ENCODE measurements at regions not wholly inside any gene's neighbourhood (a gene's known extent, or its start where the extent isn't known, plus 50 kb on each side); places are given as distances from the start of the nearest gene placed in this dataset.
A peak's percentile ranks its signal among the peaks of the same experiment; 100 is the strongest.
"Not testable (repeated sequence)": the region's sequence is repeated elsewhere in the genome, so short reads cannot be mapped to it uniquely, and the experiment has no call there.

DNA sequence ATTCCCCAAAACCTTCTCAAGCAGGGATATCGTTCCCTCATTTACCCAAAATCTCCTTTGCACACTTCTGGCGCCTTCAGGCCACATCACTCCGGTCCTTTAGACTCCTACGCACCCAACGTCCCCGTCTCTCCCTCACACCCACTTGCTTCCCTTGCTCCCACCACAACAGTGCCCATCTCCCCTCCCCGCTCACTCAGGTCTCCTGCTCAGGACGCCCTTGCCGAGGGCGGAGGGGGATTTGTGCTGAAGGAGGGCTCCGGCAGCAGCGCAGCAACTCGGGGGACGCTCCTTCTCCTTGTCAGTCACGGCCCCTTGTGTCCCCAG is 71.6 kb downstream of the PCMTD2 start:
- intact Hi-C loops (cut with DNase I; ENCODE audit: low total_unique reads); H3K4me3 ChIP-seq; H3K27ac ChIP-seq; H3K36me3 ChIP-seq; H3K4me1 ChIP-seq; H3K9me3 ChIP-seq: not testable (repeated sequence)
- DNase-seq = peak in 1 of 2 donors; percentile 3
- WGBS, 5 donors = 11 to 32% (median 26%) methylated on average over 6 to 14 of the region's 15 CpGs
- H3K27me3 ChIP-seq = peaks cover 0 to 37% (median 6%) of the 10 kb centered on the region in 3 donors

DNA sequence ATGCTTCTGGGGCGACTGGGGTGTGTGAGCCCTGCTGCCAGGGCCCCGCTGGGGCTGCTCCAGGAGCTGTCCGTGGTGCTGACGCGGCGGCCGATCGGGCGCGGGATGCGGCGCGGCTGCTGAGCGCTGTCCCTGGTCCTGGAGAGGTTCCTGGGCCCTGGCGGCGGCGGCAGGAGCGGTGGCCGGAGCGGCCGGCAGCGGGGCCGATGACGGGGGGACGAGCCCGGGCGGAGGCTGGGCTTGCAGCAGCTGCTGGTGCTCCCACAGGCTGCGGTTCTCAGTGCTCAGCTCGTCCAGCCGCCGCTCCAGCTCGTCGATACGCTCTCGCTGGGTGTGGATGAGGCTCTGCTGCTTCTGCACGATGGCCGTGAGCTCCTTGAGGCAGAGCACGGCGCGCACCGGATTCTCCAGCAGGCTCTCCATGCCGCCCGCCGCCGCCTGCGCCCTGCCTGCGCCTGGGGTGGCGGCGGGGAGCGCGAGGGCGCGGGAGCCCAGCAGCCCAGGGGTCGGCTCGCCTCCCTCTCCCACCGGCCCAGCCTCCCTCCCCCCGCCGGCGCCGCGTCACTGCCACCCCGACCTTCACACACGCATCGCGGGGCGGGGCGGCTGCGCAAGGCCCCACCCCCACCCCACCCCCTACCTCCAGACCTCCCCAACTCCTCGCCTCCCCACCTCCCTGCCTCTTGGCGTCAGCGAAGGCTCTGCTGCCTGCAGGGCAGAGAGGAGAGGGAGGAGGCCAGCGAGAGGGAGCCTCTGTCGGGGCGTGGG is 72.2 kb downstream of the PCMTD2 start:
- H3K27ac ChIP-seq; H3K9me3 ChIP-seq; H3K4me3 ChIP-seq; intact Hi-C loops (cut with DNase I; ENCODE audit: low total_unique reads); H3K4me1 ChIP-seq; H3K36me3 ChIP-seq: not testable (repeated sequence)
- H3K27me3 ChIP-seq = peaks cover 0 to 42% (median 6%) of the 10 kb centered on the region in 3 donors
- DNase-seq = peak in 1 of 2 donors; percentile 56
- WGBS, 5 donors = 0 to 5% (median 3%) methylated on average over 1 to 42 of the region's 74 CpGs

DNA sequence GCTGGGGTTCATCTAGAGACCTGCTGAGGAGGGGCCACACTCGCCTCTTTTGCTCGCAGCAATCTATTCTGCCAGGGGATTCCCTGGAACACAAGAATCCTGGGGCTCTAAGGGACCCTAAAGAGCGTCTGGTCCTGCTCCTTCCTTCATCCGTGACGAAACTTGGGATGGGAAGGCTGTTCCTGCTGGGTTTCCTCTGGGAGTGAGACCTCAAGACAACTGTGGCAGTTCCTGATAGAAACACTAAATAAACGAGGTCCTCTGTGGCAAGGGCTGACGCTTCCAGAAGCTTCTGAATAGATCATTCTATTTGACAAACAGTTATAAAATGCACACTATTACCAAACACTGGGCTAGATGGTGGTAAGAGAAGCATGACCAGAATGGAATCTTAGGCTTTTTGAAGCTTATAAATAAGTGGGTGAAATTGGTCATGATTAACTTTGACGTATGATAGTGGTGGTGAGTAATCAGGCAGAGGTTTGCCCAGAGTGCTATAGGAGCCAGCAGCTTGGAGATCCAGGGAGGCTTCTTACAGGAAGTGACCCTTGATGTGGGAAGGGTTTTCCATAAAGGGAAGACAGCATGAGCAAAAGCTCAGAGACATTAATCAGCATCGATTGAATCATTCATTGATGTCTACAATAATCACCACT is 73.2 kb downstream of the PCMTD2 start:
- DNase-seq; H3K4me3 ChIP-seq; intact Hi-C loops (cut with DNase I; ENCODE audit: low total_unique reads); H3K27ac ChIP-seq; H3K36me3 ChIP-seq; H3K4me1 ChIP-seq: not testable (repeated sequence)
- Histone ChIP-seq H3K27me3 (peaks cover 0 to 44% (median 6%) of the 10 kb centered on the region in 3 donors), H3K9me3 (peaks cover 0 to 17% (median 6%) of the 10 kb centered on the region in 4 donors)
- WGBS, 5 donors = 36 to 47% (median 42%) methylated on average over 7 to 9 of the region's 9 CpGs

DNA sequence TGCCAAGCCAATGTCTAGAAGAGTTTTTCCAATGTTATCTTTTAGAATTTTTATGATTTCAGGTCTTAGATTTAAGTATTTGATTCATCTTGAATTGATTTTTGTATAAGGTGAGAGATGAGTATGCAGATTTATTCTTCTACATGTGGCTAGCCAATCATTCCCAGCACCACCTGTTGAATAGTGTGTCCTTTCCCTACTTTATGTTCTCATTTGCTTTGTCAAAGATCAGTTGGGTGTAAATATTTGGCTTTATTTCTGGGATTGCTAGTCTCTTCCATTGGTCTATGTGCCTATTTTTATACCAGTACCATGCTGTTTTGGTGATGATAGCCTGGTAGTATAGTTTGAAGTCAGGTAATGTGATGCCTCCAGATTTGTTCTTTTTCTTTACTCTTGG is 77.1 kb downstream of the PCMTD2 start:
- H3K27ac ChIP-seq; H3K4me3 ChIP-seq; H3K36me3 ChIP-seq; H3K4me1 ChIP-seq; intact Hi-C loops (cut with DNase I; ENCODE audit: low total_unique reads); DNase-seq: not testable (repeated sequence)
- Histone ChIP-seq H3K9me3 (peaks cover 0 to 17% (median 6%) of the 10 kb centered on the region in 4 donors), H3K27me3 (peaks cover 0 to 39% (median 6%) of the 10 kb centered on the region in 3 donors)
